Neural crest cell (in vitro differentiated cells): ENCODE measurements at regions not wholly inside any gene's neighbourhood (a gene's known extent, or its start where the extent isn't known, plus 50 kb on each side); places are given as distances from the start of the nearest gene placed in this dataset.

Experiments
- DNase-seq: peaks from one replicate; pipeline ENCODE4 v3.0.0; 2021; ENCODE audit warnings: low read depth, mixed read lengths, low spot score
- H3K27ac Mint-ChIP-seq: one replicate; pipeline ENCODE4 v1.8.0; 2021; ENCODE audit warnings: mild to moderate bottlenecking, mixed read lengths; ENCODE audit not compliant: unreplicated experiment
- H3K27me3 Mint-ChIP-seq: 2 replicates; pipeline ENCODE4 v1.8.0; 2021; ENCODE audit warnings: low read depth, mild to moderate bottlenecking, mixed read lengths
- H3K36me3 Mint-ChIP-seq: 2 replicates; pipeline ENCODE4 v1.8.0; 2021; ENCODE audit warnings: low read depth, mild to moderate bottlenecking, mixed read lengths
- H3K4me1 Mint-ChIP-seq: 2 replicates; pipeline ENCODE4 v1.8.0; 2021; ENCODE audit warnings: mixed read lengths
- H3K4me3 Mint-ChIP-seq: one replicate; pipeline ENCODE4 v1.8.0; 2021; ENCODE audit warnings: mild to moderate bottlenecking, mixed read lengths
- H3K9me3 Mint-ChIP-seq: 2 replicates; pipeline ENCODE4 v1.8.0; 2021; ENCODE audit warnings: mixed read lengths
- CTCF ChIP-seq: fragments of 200-600 bp; sonication (generic); conservative IDR thresholded peaks from 2 replicates; pipeline ENCODE4 v1.5.0; 2021; ENCODE audit warnings: antibody characterized with exemption, mild to moderate bottlenecking

GRCh38 chr6:63114610-63115211, 96.6 kb upstream of the FKBP1C start:
- H3K27me3 Mint-ChIP-seq = no peaks in the 10 kb centered on the region
- no peak for TF ChIP-seq CTCF
- H3K36me3 Mint-ChIP-seq = no peaks in the 10 kb centered on the region
- H3K9me3 Mint-ChIP-seq = peaks cover 2% of the 10 kb centered on the region
- H3K4me1 Mint-ChIP-seq = no peaks in the 10 kb centered on the region
- no peak overlapping the region for H3K4me3 Mint-ChIP-seq
- no peak for DNase-seq
- H3K27ac Mint-ChIP-seq = no peak overlapping the region

GRCh38 chr6:63121166-63121565, 90.1 kb upstream of the FKBP1C start:
- Mint-ChIP-seq H3K4me3 (no peak overlapping the region), H3K9me3 (no peaks in the 10 kb centered on the region), H3K27me3 (no peaks in the 10 kb centered on the region), H3K36me3 (no peaks in the 10 kb centered on the region), H3K27ac (no peak overlapping the region), H3K4me1 (no peaks in the 10 kb centered on the region)
- DNase-seq = no peak
- no peak for TF ChIP-seq CTCF

GRCh38 chr6:63140114-63140513, 71.2 kb upstream of the FKBP1C start:
- no peak overlapping the region for H3K4me3 Mint-ChIP-seq
- no peak for TF ChIP-seq CTCF
- H3K27me3 Mint-ChIP-seq = no peaks in the 10 kb centered on the region
- no peaks in the 10 kb centered on the region for H3K36me3 Mint-ChIP-seq
- H3K9me3 Mint-ChIP-seq = peaks cover 12% of the 10 kb centered on the region
- H3K4me1 Mint-ChIP-seq = no peaks in the 10 kb centered on the region
- no peak for DNase-seq
- no peak overlapping the region for H3K27ac Mint-ChIP-seq

- H3K27ac Mint-ChIP-seq = no peak overlapping the region
- peaks cover 10% of the 10 kb centered on the region for H3K9me3 Mint-ChIP-seq
- H3K36me3 Mint-ChIP-seq = no peaks in the 10 kb centered on the region
- H3K4me3 Mint-ChIP-seq = no peak overlapping the region
- DNase-seq = no peak
- no peaks in the 10 kb centered on the region for H3K4me1 Mint-ChIP-seq
- TF ChIP-seq CTCF = no peak
- H3K27me3 Mint-ChIP-seq = no peaks in the 10 kb centered on the region
Measured at GRCh38 chr6:63140692-63141318, 70.5 kb upstream of the FKBP1C start.

GRCh38 chr6:63149730-63150129, 61.5 kb upstream of the FKBP1C start:
- H3K4me3 Mint-ChIP-seq = no peak overlapping the region
- DNase-seq = no peak
- no peak for TF ChIP-seq CTCF
- H3K27ac Mint-ChIP-seq = no peak overlapping the region
- peaks cover under 1% of the 10 kb centered on the region for H3K9me3 Mint-ChIP-seq
- H3K36me3 Mint-ChIP-seq = no peaks in the 10 kb centered on the region
- H3K4me1 Mint-ChIP-seq = no peaks in the 10 kb centered on the region
- H3K27me3 Mint-ChIP-seq = no peaks in the 10 kb centered on the region
